Activated B cell treated with CpG ODN at 0.5 μM for 24 hours (primary cell): ENCODE measurements at regions not wholly inside any gene's neighbourhood (a gene's known extent, or its start where the extent isn't known, plus 50 kb on each side); places are given as distances from the start of the nearest gene placed in this dataset.

Source experiments
- ATAC-seq: fragments of 200-7000 bp; cut with Tn5 transposase; one replicate; pipeline ENCODE4 v1.10.0; 2021; ENCODE audit warnings: low read depth, mild to moderate bottlenecking, moderate library complexity
- CTCF ChIA-PET: fragments of 350-600 bp; sonication (Branson Sonifier 250); formaldehyde crosslinking; loops from one replicate; lab custom pipeline; 2021; ENCODE audit warnings: antibody characterized with exemption; lab: Charles Lee
- POLR2A ChIA-PET: fragments of 350-600 bp; sonication (Branson Sonifier 250); formaldehyde crosslinking; loops from one replicate; lab custom pipeline; 2021; ENCODE audit warnings: antibody characterized with exemption; lab: Charles Lee
- DNase-seq: peaks from one replicate; pipeline ENCODE4 v3.0.0; 2022
- H3K27ac Mint-ChIP-seq: one replicate; pipeline ENCODE4 v1.8.0; 2020; ENCODE audit warnings: mixed read lengths
- H3K27me3 Mint-ChIP-seq: one replicate; pipeline ENCODE4 v1.8.0; 2021; ENCODE audit warnings: mixed read lengths
- H3K36me3 Mint-ChIP-seq: one replicate; pipeline ENCODE4 v1.8.0; 2021; ENCODE audit warnings: low read depth, mixed read lengths
- H3K4me1 Mint-ChIP-seq: one replicate; pipeline ENCODE4 v1.8.0; 2021; ENCODE audit warnings: mixed read lengths
- H3K4me3 Mint-ChIP-seq: one replicate; pipeline ENCODE4 v1.8.0; 2020; ENCODE audit warnings: mild to moderate bottlenecking, mixed read lengths
- H3K9me3 Mint-ChIP-seq: one replicate; pipeline ENCODE4 v1.8.0; 2020; ENCODE audit warnings: mixed read lengths
- CTCF ChIP-seq: fragments of 200-600 bp; IDR thresholded peaks from one replicate; pipeline ENCODE4 v1.8.0; 2022; ENCODE audit warnings: antibody characterized with exemption, mild to moderate bottlenecking
- intact Hi-C: fragments of 100-400 bp; cut with micrococcal nuclease; formaldehyde crosslinking; loops from one replicate; pipeline ENCODE4 v1.15.1; 2024

DNA sequence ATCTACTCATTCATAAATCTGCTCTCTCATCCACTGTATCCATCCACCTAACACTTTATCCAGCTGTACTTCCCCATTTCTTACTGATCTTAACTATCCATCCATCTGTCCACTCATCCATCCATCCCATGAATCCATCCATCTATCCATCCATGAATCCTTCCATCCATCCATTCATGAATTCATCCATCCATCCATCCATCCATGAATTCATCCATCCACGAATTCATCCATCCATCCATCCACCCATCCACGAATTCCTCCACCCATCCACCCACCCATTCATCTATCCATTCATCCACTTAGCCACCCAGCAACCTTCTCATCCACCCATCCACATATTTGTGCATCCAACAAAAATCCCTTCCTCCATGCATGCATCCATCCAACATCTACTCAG is 128.6 kb upstream of the MYL2 start:
- Mint-ChIP-seq H3K4me1 (no peaks in the 10 kb centered on the region), H3K36me3 (no peaks in the 10 kb centered on the region), H3K27ac (no peak overlapping the region), H3K4me3 (no peak overlapping the region), H3K27me3 (peaks cover 7% of the 10 kb centered on the region), H3K9me3 (no peaks in the 10 kb centered on the region)
- ChIA-PET POLR2A (no interaction called here), CTCF (no interaction called here)
- TF ChIP-seq CTCF: no peak
- ATAC-seq (no peak), DNase-seq (no peak)
- intact Hi-C loops: no loop called here

GRCh38 chr12:111046896-111047295 is 126.5 kb upstream of the MYL2 start:
- DNase-seq (no peak), ATAC-seq (no peak)
- Mint-ChIP-seq H3K36me3 (no peaks in the 10 kb centered on the region), H3K4me3 (no peak overlapping the region), H3K27ac (no peak overlapping the region), H3K4me1 (no peaks in the 10 kb centered on the region), H3K9me3 (no peaks in the 10 kb centered on the region), H3K27me3 (peaks cover 8% of the 10 kb centered on the region)
- ChIA-PET CTCF (no interaction called here), POLR2A (no interaction called here)
- TF ChIP-seq CTCF: no peak
- intact Hi-C loops: no loop called here

DNA sequence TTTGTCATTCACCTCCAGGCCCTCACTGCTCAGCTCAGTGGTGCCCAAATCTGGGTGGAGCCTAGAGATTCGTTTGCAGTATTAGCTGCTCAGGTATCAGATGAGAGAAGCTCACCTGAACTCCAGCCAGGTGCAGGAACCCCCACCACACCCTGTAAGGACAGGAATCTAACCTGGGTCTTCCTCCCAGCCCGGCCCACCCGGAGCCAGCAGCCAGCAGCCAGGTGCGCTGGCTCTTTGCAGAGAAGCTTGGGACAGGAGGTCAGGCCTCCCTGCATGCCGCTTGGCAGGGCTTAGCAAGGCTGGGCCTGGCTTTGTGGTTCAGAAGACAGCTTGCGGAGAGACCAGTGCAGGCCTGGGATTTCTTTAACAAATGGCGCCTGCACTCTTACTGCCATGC is 125.6 kb upstream of the MYL2 start:
- peaks cover 8% of the 10 kb centered on the region for H3K27me3 Mint-ChIP-seq
- no peaks in the 10 kb centered on the region for H3K36me3 Mint-ChIP-seq
- TF ChIP-seq CTCF: no peak
- no peak for DNase-seq
- CTCF ChIA-PET: no interaction called here
- H3K4me3 Mint-ChIP-seq: no peak overlapping the region
- H3K27ac Mint-ChIP-seq: no peak overlapping the region
- H3K9me3 Mint-ChIP-seq: no peaks in the 10 kb centered on the region
- intact Hi-C loops: no loop called here
- POLR2A ChIA-PET: no interaction called here
- H3K4me1 Mint-ChIP-seq: no peaks in the 10 kb centered on the region
- ATAC-seq: no peak

- no peak for ATAC-seq
Measured at GRCh38 chr12:111041091-111041490, 120.7 kb upstream of the MYL2 start.

GRCh38 chr12:111040690-111041089 is 120.3 kb upstream of the MYL2 start:
- intact Hi-C loops: no loop called here
- Mint-ChIP-seq H3K36me3 (no peaks in the 10 kb centered on the region), H3K27ac (no peak overlapping the region), H3K4me1 (peaks cover 12% of the 10 kb centered on the region), H3K27me3 (peaks cover 48% of the 10 kb centered on the region), H3K4me3 (no peak overlapping the region), H3K9me3 (no peaks in the 10 kb centered on the region)
- POLR2A ChIA-PET: no interaction called here
- DNase-seq: no peak
- CTCF ChIA-PET: no interaction called here
- no peak for ATAC-seq
- TF ChIP-seq CTCF: no peak

More at GRCh38 chr12:111041091-111041490, 120.7 kb upstream of the MYL2 start:
- ChIA-PET POLR2A (no interaction called here), CTCF (no interaction called here)
- intact Hi-C loops: no loop called here
- H3K36me3 Mint-ChIP-seq: no peaks in the 10 kb centered on the region
- no peak overlapping the region for H3K4me3 Mint-ChIP-seq
- no peak for TF ChIP-seq CTCF
- H3K27me3 Mint-ChIP-seq: peaks cover 44% of the 10 kb centered on the region
- H3K27ac Mint-ChIP-seq: no peak overlapping the region
- H3K4me1 Mint-ChIP-seq: peaks cover 8% of the 10 kb centered on the region
- no peak for DNase-seq
- H3K9me3 Mint-ChIP-seq: no peaks in the 10 kb centered on the region
